H9 (cell line): ENCODE measurements at regions not wholly inside any gene's neighbourhood (a gene's known extent, or its start where the extent isn't known, plus 50 kb on each side); places are given as distances from the start of the nearest gene placed in this dataset.

Source experiments
- DNase-seq: peaks from one replicate; pipeline ENCODE4 v3.0.0-alpha.2; 2017
- H2AFZ ChIP-seq: one replicate; pipeline ENCODE4 v1.6.1; 2013; ENCODE audit warnings: mild to moderate bottlenecking, low read length, control low read depth, moderate library complexity
- H2AK5ac ChIP-seq: 2 replicates; pipeline ENCODE4 v1.6.1; 2013; ENCODE audit warnings: low read length, control low read depth, mixed read lengths; ENCODE audit not compliant: insufficient read length
- H2BK120ac ChIP-seq: one replicate; pipeline ENCODE4 v1.6.1; 2013; ENCODE audit warnings: low read depth, mild to moderate bottlenecking, low read length, control low read depth, inconsistent platforms; ENCODE audit not compliant: poor library complexity, severe bottlenecking
- H2BK12ac ChIP-seq: 2 replicates; pipeline ENCODE4 v1.6.1; 2013; ENCODE audit warnings: low read length, control low read depth, mixed read lengths, low read depth; ENCODE audit not compliant: insufficient read length
- H2BK15ac ChIP-seq: 2 replicates; pipeline ENCODE4 v1.6.1; 2013; ENCODE audit warnings: low read depth, low read length, control low read depth
- H2BK20ac ChIP-seq: one replicate; pipeline ENCODE4 v1.6.1; 2013; ENCODE audit warnings: low read depth, mild to moderate bottlenecking, low read length, control low read depth, inconsistent platforms; ENCODE audit not compliant: poor library complexity, severe bottlenecking
- H2BK5ac ChIP-seq: 2 replicates; pipeline ENCODE4 v1.6.1; 2013; ENCODE audit warnings: low read length, control low read depth, mixed read lengths; ENCODE audit not compliant: insufficient read length
- H3K14ac ChIP-seq: 2 replicates; pipeline ENCODE4 v1.6.1; 2013; ENCODE audit warnings: low read length, control low read depth; ENCODE audit not compliant: insufficient read depth
- H3K18ac ChIP-seq: 2 replicates; pipeline ENCODE4 v1.6.1; 2013; ENCODE audit warnings: low read depth, mild to moderate bottlenecking, mixed read lengths, low read length, control low read depth; ENCODE audit not compliant: insufficient read length
- H3K23ac ChIP-seq: 2 replicates; pipeline ENCODE4 v1.6.1; 2013; ENCODE audit warnings: low read length, control low read depth, mixed read lengths, low read depth; ENCODE audit not compliant: insufficient read length
- H3K23me2 ChIP-seq: 2 replicates; pipeline ENCODE4 v1.6.1; 2013; ENCODE audit warnings: low read depth, mild to moderate bottlenecking, mixed read lengths, low read length, control low read depth; ENCODE audit not compliant: insufficient read length, poor library complexity, severe bottlenecking
- H3K27ac ChIP-seq: 2 replicates; pipeline ENCODE4 v1.5.1; 2013; ENCODE audit warnings: low read length, control low read depth, mixed read lengths, low read depth; ENCODE audit not compliant: insufficient read length
- H3K27me3 ChIP-seq: 2 replicates; pipeline ENCODE4 v1.6.1; 2013; ENCODE audit warnings: low read length, control low read depth, inconsistent platforms; ENCODE audit not compliant: insufficient read depth
- H3K4ac ChIP-seq: 2 replicates; pipeline ENCODE4 v1.6.1; 2013; ENCODE audit warnings: low read depth, mild to moderate bottlenecking, control low read depth, inconsistent platforms, low read length, moderate library complexity
- H3K4me1 ChIP-seq: 2 replicates; pipeline ENCODE4 v1.6.1; 2013; ENCODE audit warnings: low read length, control low read depth, inconsistent platforms; ENCODE audit not compliant: insufficient read depth
- H3K4me2 ChIP-seq: 2 replicates; pipeline ENCODE4 v1.6.1; 2013; ENCODE audit warnings: low read length, control low read depth, mixed read lengths; ENCODE audit not compliant: insufficient read length, insufficient read depth
- H3K56ac ChIP-seq: 2 replicates; pipeline ENCODE4 v1.6.1; 2013; ENCODE audit warnings: low read depth, mild to moderate bottlenecking, mixed read lengths, low read length, control low read depth; ENCODE audit not compliant: insufficient read length
- H3K79me1 ChIP-seq: 2 replicates; pipeline ENCODE4 v1.6.1; 2013; ENCODE audit warnings: low read depth, mild to moderate bottlenecking, moderate library complexity, low read length, control low read depth, inconsistent platforms; ENCODE audit not compliant: insufficient read depth, poor library complexity, severe bottlenecking
- H3K79me2 ChIP-seq: 2 replicates; pipeline ENCODE4 v1.6.1; 2013; ENCODE audit warnings: low read length, control low read depth, inconsistent platforms; ENCODE audit not compliant: insufficient read depth
- H3K9ac ChIP-seq: 2 replicates; pipeline ENCODE4 v1.6.1; 2013; ENCODE audit warnings: low read length, control low read depth, mixed read lengths; ENCODE audit not compliant: insufficient read length; ENCODE audit errors: extremely low read depth
- H3K9me3 ChIP-seq: one replicate; pipeline ENCODE4 v1.6.1; 2013; ENCODE audit warnings: low read depth, low read length, inconsistent platforms; ENCODE audit not compliant: control insufficient read depth
- H3T11ph ChIP-seq: one replicate; pipeline ENCODE4 v1.6.1; 2013; ENCODE audit warnings: mild to moderate bottlenecking, low read length, control low read depth, inconsistent platforms
- H4K20me1 ChIP-seq: one replicate; pipeline ENCODE4 v1.6.1; 2013; ENCODE audit not compliant: control insufficient read depth, insufficient read length, insufficient read depth
- H4K5ac ChIP-seq: 2 replicates; pipeline ENCODE4 v1.6.1; 2013; ENCODE audit warnings: low read depth, mild to moderate bottlenecking, mixed read lengths, low read length, control low read depth; ENCODE audit not compliant: insufficient read length
- H4K8ac ChIP-seq: replicated peaks from 2 replicates; pipeline ENCODE4 v1.6.1; 2013; ENCODE audit warnings: low read length, control low read depth, mixed read lengths, low read depth; ENCODE audit not compliant: insufficient read length
- H4K91ac ChIP-seq: 2 replicates; pipeline ENCODE4 v1.6.1; 2013; ENCODE audit warnings: low read depth, mild to moderate bottlenecking, moderate library complexity, mixed read lengths, low read length, control low read depth; ENCODE audit not compliant: insufficient read length
- H3K27ac Mint-ChIP-seq, 3 experiments: 2 replicates in 2 of 3; 3 replicates in 1 of 3; pipeline ENCODE4 v1.8.0; 2020 to 2021; ENCODE audit warnings: mixed read lengths in 3 of 3, mild to moderate bottlenecking in 1 of 3, moderate library complexity in 1 of 3
- H3K27me3 Mint-ChIP-seq: 2 replicates; pipeline ENCODE4 v1.8.0; 2021; ENCODE audit warnings: low read depth, mild to moderate bottlenecking, moderate library complexity, mixed read lengths
- H3K36me3 Mint-ChIP-seq, 3 experiments: 2 replicates in 2 of 3; 3 replicates in 1 of 3; pipeline ENCODE4 v1.8.0; 2020 to 2021; ENCODE audit warnings: low read depth in 3 of 3, mixed read lengths in 3 of 3; ENCODE audit not compliant: insufficient read depth in 1 of 3
- H3K4me1 Mint-ChIP-seq, 2 experiments: 2 replicates each; pipeline ENCODE4 v1.8.0; 2020; ENCODE audit warnings: mixed read lengths in 2 of 2
- H3K4me3 Mint-ChIP-seq, 2 experiments: 2 replicates in 1 of 2; 3 replicates in 1 of 2; pipeline ENCODE4 v1.8.0; 2020 to 2021; ENCODE audit warnings: mild to moderate bottlenecking in 2 of 2, mixed read lengths in 2 of 2, moderate library complexity in 1 of 2
- H3K9me3 Mint-ChIP-seq, 2 experiments: 2 replicates in 1 of 2; 3 replicates in 1 of 2; pipeline ENCODE4 v1.8.0; 2020; ENCODE audit warnings: mild to moderate bottlenecking in 2 of 2, mixed read lengths in 2 of 2, moderate library complexity in 1 of 2
- CTCF ChIP-seq: fragments of 200-600 bp; sonication (generic); conservative IDR thresholded peaks from 3 replicates; pipeline ENCODE4 v1.8.0; 2021; ENCODE audit warnings: antibody characterized with exemption, mild to moderate bottlenecking
- WGBS: extraction: QIAGEN DNeasy Blood & Tissue Kit; methylation state at CpG from one replicate; pipeline ENCODE4 v1.1.7; 2013; ENCODE audit warnings: missing lambda C conversion rate, low lambda C conversion rate, mixed read lengths; ENCODE audit not compliant: insufficient read length; ENCODE audit errors: extremely low coverage; 5-methylcytosine and 5-hydroxymethylcytosine counted together

DNA sequence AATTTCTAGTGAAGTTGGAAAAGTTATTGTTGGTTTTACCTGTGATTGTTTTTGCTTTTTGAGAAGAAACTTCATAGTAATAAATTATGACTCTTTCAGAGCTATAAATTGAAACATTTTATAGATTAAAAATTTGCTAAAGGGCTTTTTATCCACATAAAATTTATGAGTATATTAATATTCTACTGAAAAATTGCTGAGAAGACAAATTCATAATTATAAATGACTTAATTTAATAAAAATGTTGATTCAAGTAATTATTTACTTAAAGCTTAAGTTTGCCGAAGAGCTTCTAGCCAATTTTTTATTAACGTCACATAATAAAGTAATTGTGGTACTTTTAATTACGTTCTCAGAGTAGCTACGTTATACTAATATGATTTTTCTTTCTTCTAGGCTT, 761.7 kb downstream of the DNAJB9 start:
- no peak for TF ChIP-seq CTCF
- Histone ChIP-seq H2AK5ac (no peak overlapping the region), H3K27me3 (no peaks in the 10 kb centered on the region), H4K20me1 (no peaks in the 10 kb centered on the region), H3K9ac (no peak overlapping the region), H3K56ac (no peak overlapping the region), H2BK20ac (no peak overlapping the region), H3K9me3 (no peaks in the 10 kb centered on the region), H3K23me2 (no peaks in the 10 kb centered on the region), H3K79me2 (no peaks in the 10 kb centered on the region), H3K4ac (no peak overlapping the region), H2BK15ac (no peak overlapping the region), H3K23ac (no peak overlapping the region), H3K18ac (no peak overlapping the region), H3T11ph (no peak overlapping the region), H2BK5ac (no peak overlapping the region), H4K8ac (no peak overlapping the region), H3K79me1 (no peaks in the 10 kb centered on the region), H2BK120ac (no peak overlapping the region), H2AFZ (no peak overlapping the region), H3K27ac (no peak overlapping the region), H2BK12ac (no peak overlapping the region), H4K5ac (no peak overlapping the region), H3K4me2 (no peak overlapping the region), H4K91ac (no peak overlapping the region), H3K4me1 (no peaks in the 10 kb centered on the region), H3K14ac (no peak overlapping the region)
- H3K9me3 Mint-ChIP-seq = peaks cover 4 to 6% of the 10 kb centered on the region in 2 experiments; a peak in 3 of 5 replicates
- no CpG with 5 or more reads among the region's 4 CpGs for WGBS
- no peaks in the 10 kb centered on the region for H3K4me1 Mint-ChIP-seq
- no peaks in the 10 kb centered on the region for H3K36me3 Mint-ChIP-seq
- no peak for DNase-seq
- no peak overlapping the region for H3K27ac Mint-ChIP-seq
- H3K4me3 Mint-ChIP-seq = no peak overlapping the region
- no peaks in the 10 kb centered on the region for H3K27me3 Mint-ChIP-seq
